ENCODE measurements at regions not wholly inside any gene's neighbourhood (a gene's known extent, or its start where the extent isn't known, plus 50 kb on each side); places are given as distances from the start of the nearest gene placed in this dataset.

DNA sequence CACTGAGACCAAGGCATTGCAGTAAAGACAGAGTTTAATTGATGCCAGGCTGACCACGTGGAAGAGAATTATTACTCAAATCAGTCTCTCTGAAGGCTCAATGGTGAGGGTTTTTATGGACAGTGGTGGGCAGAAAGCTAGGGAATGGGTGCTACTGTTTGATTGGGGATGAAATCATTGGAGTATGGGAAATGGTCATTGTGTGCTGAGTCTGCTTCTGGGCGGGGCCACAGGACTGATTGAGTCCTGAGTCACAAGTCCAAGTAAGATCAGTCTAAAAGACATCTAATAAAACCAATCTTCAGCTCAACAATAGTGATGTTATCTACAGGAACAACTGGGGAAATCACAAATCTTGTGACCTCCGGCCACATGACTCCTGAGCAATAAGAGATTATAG lies 868.4 kb downstream of the SORCS3 start:
- TF ChIP-seq, protein P1, sequence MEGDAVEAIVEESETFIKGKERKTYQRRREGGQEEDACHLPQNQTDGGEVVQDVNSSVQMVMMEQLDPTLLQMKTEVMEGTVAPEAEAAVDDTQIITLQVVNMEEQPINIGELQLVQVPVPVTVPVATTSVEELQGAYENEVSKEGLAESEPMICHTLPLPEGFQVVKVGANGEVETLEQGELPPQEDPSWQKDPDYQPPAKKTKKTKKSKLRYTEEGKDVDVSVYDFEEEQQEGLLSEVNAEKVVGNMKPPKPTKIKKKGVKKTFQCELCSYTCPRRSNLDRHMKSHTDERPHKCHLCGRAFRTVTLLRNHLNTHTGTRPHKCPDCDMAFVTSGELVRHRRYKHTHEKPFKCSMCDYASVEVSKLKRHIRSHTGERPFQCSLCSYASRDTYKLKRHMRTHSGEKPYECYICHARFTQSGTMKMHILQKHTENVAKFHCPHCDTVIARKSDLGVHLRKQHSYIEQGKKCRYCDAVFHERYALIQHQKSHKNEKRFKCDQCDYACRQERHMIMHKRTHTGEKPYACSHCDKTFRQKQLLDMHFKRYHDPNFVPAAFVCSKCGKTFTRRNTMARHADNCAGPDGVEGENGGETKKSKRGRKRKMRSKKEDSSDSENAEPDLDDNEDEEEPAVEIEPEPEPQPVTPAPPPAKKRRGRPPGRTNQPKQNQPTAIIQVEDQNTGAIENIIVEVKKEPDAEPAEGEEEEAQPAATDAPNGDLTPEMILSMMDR (IDR thresholded peaks at IDR 0.05) = no peak
- TF ChIP-seq ZFX (IDR thresholded peaks at IDR 0.05; ENCODE audit: borderline replicate concordance) = no peak
- H3K27ac ChIP-seq = no peak overlapping the region

DNA sequence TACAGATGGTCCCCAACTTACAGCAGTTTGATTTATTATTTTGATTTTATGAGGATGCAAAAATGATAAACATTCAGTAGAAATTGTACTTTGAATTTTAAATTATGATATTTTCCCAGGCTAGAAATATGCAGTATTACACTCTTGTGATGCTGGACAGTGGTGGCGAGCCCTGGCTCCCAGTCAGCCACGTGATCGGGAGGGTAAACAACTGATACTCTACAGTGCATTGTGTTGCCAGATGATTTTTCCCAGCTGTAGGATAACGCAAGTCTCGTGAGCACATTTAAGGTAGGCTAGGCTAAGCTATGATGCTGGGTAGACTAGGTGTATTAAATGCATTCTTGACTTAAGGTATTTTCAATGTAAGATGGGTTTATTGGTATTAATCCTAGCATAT lies 865.2 kb downstream of the SORCS3 start:
- TF ChIP-seq, protein P1 (IDR thresholded peaks at IDR 0.05) = no peak
- no peak for TF ChIP-seq ZFX (IDR thresholded peaks at IDR 0.05; ENCODE audit: borderline replicate concordance)
- H3K27ac ChIP-seq = no peak overlapping the region

DNA sequence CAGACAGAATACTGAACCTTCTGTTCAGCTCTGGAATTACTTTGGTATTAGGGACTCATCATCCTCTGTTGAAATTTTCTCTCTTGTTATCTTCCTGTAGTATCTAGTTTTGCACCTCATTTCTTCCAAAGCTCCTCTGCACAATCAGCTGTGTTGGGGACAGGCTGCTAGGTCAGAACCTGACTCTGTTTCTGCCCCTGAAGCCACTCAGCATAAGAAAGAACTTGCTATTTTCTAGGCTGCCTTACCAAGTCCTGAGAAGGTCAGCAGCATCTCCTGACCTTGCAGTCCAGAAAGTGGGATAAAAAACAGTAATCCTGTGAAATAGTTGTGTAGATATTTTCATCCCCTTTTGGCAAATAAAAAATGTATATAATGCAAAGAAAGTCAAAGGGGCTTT lies 862.6 kb downstream of the SORCS3 start:
- no peak overlapping the region for H3K27ac ChIP-seq
- TF ChIP-seq ZFX (IDR thresholded peaks at IDR 0.05; ENCODE audit: borderline replicate concordance) = no peak
- TF ChIP-seq, protein P1 (IDR thresholded peaks at IDR 0.05) = no peak

DNA sequence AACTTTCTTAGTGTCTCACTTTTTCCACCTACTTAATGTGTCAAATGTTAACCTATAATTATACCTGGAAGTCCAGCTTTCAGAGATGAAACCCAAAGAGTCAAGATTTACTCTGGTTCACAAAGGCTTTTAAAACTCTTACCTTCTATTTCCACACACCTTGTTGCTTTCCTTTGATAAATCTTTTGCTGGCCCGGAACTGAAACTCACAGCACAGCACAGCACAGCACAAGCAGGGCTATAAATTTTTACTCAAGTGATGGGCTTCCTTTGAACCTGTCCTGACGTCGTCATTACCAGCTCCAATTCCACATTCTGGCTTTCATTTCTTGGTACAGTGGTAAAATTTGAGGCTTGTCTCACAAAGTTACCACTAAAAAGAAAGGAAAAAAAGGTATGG lies 861.0 kb downstream of the SORCS3 start:
- H3K27ac ChIP-seq = no peak overlapping the region
- TF ChIP-seq, protein P1 (IDR thresholded peaks at IDR 0.05) = no peak
- TF ChIP-seq ZFX (IDR thresholded peaks at IDR 0.05; ENCODE audit: borderline replicate concordance) = no peak

DNA sequence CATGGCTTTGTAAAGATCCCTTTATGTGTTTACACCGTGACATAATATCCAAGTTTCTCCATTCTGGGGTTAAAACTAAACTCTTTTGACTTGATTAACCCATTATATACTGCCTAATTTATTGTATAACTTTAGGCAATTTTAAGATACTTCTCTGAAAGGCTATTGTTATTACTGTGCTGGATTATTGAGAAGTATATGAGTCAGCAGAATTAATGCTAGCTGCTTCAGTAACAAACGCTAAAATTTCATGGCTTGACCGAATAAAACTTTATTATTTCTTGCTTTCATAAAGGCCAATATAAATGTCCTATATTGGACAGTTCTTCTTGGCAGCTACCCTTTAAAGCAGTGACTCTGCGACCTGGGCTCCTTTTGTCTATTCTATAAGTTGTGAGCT lies 853.9 kb downstream of the SORCS3 start:
- H3K27ac ChIP-seq = no peak overlapping the region
- no peak for TF ChIP-seq ZFX (IDR thresholded peaks at IDR 0.05; ENCODE audit: borderline replicate concordance)
- TF ChIP-seq, protein P1 (IDR thresholded peaks at IDR 0.05) = no peak

DNA sequence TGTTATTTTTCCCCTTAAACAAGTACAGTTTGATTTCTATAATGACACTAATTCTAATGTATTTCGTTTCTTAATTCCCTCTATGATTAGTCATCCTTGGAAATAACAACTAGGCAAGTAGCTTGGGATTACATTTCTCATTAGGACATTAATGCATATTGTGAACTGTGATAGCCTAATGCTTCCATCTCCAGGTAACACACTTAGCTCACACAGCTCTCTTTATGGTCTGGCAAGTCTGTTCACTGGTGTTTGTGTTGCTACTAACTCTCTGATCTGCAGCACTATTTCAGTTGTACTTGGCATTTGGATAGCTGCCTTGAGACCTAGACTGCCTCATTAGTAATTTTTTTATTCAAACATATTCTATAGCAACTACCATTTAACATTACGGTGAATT lies 853.2 kb downstream of the SORCS3 start:
- no peak for TF ChIP-seq ZFX (IDR thresholded peaks at IDR 0.05; ENCODE audit: borderline replicate concordance)

DNA sequence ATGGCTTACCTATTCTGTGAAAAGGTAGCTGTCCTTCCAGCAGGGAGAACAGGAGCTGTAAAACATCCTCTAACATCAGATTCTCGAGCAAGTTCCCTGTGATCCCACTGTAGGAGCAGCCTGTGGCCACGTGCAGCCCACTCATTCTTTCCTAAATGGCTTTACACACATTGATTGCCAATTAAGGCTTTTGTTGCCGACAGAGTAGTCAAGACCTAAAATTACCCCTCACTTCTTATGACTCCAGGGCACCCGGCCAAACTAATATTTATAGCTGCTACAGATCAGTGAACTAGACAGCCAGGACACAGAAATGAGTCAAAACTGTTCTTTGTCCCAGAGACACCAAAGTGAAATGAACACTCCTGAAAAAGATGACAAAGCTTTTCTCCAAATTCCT lies 832.1 kb downstream of the SORCS3 start:
- H3K27ac ChIP-seq = no peak overlapping the region
- TF ChIP-seq, protein P1 (IDR thresholded peaks at IDR 0.05) = no peak
- no peak for TF ChIP-seq ZFX (IDR thresholded peaks at IDR 0.05; ENCODE audit: borderline replicate concordance)

More for the DNA sequence above, 853.2 kb downstream of the SORCS3 start:
- no peak overlapping the region for H3K27ac ChIP-seq

DNA sequence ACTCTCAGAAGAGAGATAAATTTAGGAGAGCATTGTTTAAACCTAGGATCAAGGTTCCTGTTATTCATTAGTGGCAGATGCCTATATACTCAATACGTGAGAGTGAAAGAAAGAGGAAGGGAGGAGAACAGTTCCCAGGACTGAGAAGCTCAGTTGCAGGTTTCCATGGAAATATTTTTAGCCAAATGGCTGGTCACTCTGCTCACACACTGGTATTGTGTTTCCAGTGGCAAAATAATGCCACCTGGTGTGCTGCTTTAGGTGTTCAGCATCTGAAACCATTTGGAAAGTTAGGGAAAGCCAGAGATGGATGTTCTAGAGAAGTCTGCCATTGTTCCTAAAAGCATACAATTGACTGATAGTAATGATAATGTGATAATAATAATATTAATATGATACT lies 827.7 kb downstream of the SORCS3 start:
- no peak overlapping the region for H3K27ac ChIP-seq
- TF ChIP-seq ZFX (IDR thresholded peaks at IDR 0.05; ENCODE audit: borderline replicate concordance) = no peak

All from 22Rv1 (cell line).